Choroid plexus epithelial cell (primary cell): ENCODE measurements at regions not wholly inside any gene's neighbourhood (a gene's known extent, or its start where the extent isn't known, plus 50 kb on each side); places are given as distances from the start of the nearest gene placed in this dataset.
A peak's percentile ranks its signal among the peaks of the same experiment; 100 is the strongest.

ENCODE experiments used
- DNase-seq: peaks from one replicate; pipeline ENCODE4 v3.0.0-alpha.2; 2010; ENCODE audit warnings: low read depth
- H3K4me3 ChIP-seq: 2 replicates; pipeline ENCODE4 v1.5.1; 2011; ENCODE audit warnings: low read depth, mild to moderate bottlenecking, control low read depth, low read length, moderate library complexity
- TF ChIP-seq, protein P1 (sequence below): conservative IDR thresholded peaks from 2 replicates; pipeline ENCODE4 v1.5.1; 2011; ENCODE audit warnings: low read depth, mild to moderate bottlenecking, control low read depth, inconsistent platforms, low read length, moderate library complexity

DNA sequence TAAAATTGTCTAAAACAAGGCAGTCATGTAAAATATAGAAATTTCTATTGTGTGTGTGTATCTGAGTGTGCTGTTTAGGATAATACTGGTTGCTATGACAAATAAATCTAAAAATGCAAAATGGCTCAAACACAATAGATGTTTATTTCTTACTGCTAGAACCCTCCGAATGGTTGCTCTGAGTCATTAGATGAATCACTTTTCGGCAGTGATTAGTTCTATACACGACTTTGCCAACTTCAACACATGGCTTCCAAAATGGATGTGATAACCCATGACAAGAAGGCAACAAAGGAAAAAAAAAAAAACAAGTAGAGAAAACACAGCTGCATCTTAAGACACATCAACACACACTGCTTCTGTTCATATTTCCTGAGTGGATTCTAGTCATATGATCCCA, 729.2 kb downstream of the AACS start:
- TF ChIP-seq, protein P1, sequence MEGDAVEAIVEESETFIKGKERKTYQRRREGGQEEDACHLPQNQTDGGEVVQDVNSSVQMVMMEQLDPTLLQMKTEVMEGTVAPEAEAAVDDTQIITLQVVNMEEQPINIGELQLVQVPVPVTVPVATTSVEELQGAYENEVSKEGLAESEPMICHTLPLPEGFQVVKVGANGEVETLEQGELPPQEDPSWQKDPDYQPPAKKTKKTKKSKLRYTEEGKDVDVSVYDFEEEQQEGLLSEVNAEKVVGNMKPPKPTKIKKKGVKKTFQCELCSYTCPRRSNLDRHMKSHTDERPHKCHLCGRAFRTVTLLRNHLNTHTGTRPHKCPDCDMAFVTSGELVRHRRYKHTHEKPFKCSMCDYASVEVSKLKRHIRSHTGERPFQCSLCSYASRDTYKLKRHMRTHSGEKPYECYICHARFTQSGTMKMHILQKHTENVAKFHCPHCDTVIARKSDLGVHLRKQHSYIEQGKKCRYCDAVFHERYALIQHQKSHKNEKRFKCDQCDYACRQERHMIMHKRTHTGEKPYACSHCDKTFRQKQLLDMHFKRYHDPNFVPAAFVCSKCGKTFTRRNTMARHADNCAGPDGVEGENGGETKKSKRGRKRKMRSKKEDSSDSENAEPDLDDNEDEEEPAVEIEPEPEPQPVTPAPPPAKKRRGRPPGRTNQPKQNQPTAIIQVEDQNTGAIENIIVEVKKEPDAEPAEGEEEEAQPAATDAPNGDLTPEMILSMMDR: no peak
- no peak for DNase-seq
- no peak overlapping the region for H3K4me3 ChIP-seq

DNA sequence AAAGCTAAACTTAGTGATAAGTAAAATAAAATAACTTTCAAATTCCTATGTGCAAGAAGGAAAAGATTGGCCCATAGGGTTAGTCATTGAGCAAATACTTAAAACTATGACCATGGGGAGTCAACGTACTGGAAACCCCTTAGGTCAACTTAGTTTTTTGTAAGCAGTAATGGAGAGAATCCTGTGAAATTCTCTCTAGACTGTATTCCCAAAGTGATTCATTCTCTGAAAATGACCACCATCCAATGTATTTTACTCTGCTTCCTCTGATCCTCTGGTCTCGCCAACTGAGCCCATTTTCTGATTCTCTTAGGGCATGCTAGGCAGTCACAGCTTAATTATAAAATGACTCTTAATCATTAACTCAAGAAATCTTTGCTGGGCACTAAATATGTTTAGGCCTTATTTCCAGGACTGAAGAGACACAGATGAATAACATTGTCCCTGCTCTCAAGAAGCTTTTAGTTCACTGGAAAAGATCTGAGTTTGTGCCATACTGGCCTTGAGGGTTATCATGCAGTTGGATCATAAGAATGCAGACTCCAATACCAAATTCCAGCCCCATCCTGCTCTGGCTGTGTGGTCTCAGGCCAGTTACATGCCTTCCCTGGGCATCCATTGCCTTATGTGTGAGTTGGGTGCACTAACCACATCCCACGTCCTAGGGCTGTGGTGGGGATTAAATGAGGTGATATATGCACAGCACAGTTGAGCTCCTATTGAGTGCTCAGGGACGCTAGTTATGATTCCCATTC, 732.4 kb downstream of the AACS start:
- no peak overlapping the region for H3K4me3 ChIP-seq
- TF ChIP-seq, protein P1: no peak
- peak; percentile 17 for DNase-seq

- H3K4me3 ChIP-seq: no peak overlapping the region
- DNase-seq: no peak
- TF ChIP-seq, protein P1: no peak
Observed at GRCh38 chr12:125804660-125805059, 739.4 kb downstream of the AACS start.

- TF ChIP-seq, protein P1: no peak
- H3K4me3 ChIP-seq: no peak overlapping the region
- no peak for DNase-seq
Observed at GRCh38 chr12:125824276-125824675, 759.0 kb downstream of the AACS start.

DNA sequence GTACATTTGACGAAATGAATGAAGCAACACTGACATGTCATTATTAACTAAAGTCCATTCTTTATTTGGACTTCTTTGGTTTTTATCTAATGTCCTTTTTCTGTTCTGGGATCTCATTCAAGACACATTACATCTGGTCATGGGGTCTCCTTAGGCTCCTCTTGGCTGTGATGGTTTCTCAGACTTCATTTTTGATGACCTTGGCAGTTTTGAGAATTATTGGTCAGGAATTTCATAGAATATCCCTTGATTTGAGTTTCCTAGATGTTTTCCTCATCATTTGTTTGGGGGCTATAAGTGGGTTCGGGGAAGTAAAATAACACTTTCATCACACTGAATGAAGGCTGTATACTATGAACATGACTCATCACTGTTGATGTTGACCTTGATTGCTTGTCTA, 770.6 kb downstream of the AACS start:
- TF ChIP-seq, protein P1: no peak
- no peak overlapping the region for H3K4me3 ChIP-seq
- no peak for DNase-seq

- DNase-seq: no peak
- TF ChIP-seq, protein P1: no peak
- H3K4me3 ChIP-seq: no peak overlapping the region
Observed at GRCh38 chr12:125836647-125837046, 771.4 kb downstream of the AACS start.

- TF ChIP-seq, protein P1: no peak
- DNase-seq: no peak
- no peak overlapping the region for H3K4me3 ChIP-seq
Observed at GRCh38 chr12:125841332-125841731, 776.1 kb downstream of the AACS start.
